HG03025 (cell line): ENCODE measurements at regions not wholly inside any gene's neighbourhood (a gene's known extent, or its start where the extent isn't known, plus 50 kb on each side); places are given as distances from the start of the nearest gene placed in this dataset.
"Not testable (repeated sequence)": the region's sequence is repeated elsewhere in the genome, so short reads cannot be mapped to it uniquely, and the experiment has no call there.

ENCODE experiments used
- ATAC-seq: cut with Tn5 transposase; IDR thresholded peaks from one replicate; pipeline ENCODE4 v1.9.1; 2021; ENCODE audit warnings: mild to moderate bottlenecking, moderate library complexity; ENCODE audit not compliant: unreplicated experiment, low FRiP score

- ATAC-seq = no peak
Measured at GRCh38 chr14:99029145-99029915, 242.7 kb downstream of the BCL11B start.

GRCh38 chr14:99029916-99030305 is 242.1 kb downstream of the BCL11B start:
- no peak for ATAC-seq

GRCh38 chr14:99030454-99030853 is 241.5 kb downstream of the BCL11B start:
- no peak for ATAC-seq

GRCh38 chr14:99032759-99033158 is 239.2 kb downstream of the BCL11B start:
- no peak for ATAC-seq

- no peak for ATAC-seq
Measured at GRCh38 chr14:99033951-99034350, 238.0 kb downstream of the BCL11B start.

- no peak for ATAC-seq
Measured at GRCh38 chr14:99034711-99035171, 237.3 kb downstream of the BCL11B start.

GRCh38 chr14:99035268-99035667 is 236.7 kb downstream of the BCL11B start:
- no peak for ATAC-seq

- no peak for ATAC-seq
Measured at GRCh38 chr14:99035712-99036610, 236.0 kb downstream of the BCL11B start.

GRCh38 chr14:99036611-99037293 is 235.2 kb downstream of the BCL11B start:
- no peak for ATAC-seq

GRCh38 chr14:99037326-99037725 is 234.7 kb downstream of the BCL11B start:
- not testable (repeated sequence) for ATAC-seq

GRCh38 chr14:99037777-99038430 is 234.1 kb downstream of the BCL11B start:
- ATAC-seq = no peak

GRCh38 chr14:99038431-99038820 is 233.6 kb downstream of the BCL11B start:
- ATAC-seq = no peak

- no peak for ATAC-seq
Measured at GRCh38 chr14:99039331-99040041, 232.5 kb downstream of the BCL11B start.

- ATAC-seq = no peak
Measured at GRCh38 chr14:99040052-99040451, 231.9 kb downstream of the BCL11B start.

- no peak for ATAC-seq
Measured at GRCh38 chr14:99040711-99041110, 231.3 kb downstream of the BCL11B start.

GRCh38 chr14:99041141-99041819 is 230.7 kb downstream of the BCL11B start:
- no peak for ATAC-seq

GRCh38 chr14:99041820-99042174 is 230.2 kb downstream of the BCL11B start:
- no peak for ATAC-seq

- no peak for ATAC-seq
Measured at GRCh38 chr14:99042381-99043266, 229.4 kb downstream of the BCL11B start.
